ENCODE measurements at regions not wholly inside any gene's neighbourhood (a gene's known extent, or its start where the extent isn't known, plus 50 kb on each side); places are given as distances from the start of the nearest gene placed in this dataset.
"Not testable (repeated sequence)": the region's sequence is repeated elsewhere in the genome, so short reads cannot be mapped to it uniquely, and the experiment has no call there.

DNA sequence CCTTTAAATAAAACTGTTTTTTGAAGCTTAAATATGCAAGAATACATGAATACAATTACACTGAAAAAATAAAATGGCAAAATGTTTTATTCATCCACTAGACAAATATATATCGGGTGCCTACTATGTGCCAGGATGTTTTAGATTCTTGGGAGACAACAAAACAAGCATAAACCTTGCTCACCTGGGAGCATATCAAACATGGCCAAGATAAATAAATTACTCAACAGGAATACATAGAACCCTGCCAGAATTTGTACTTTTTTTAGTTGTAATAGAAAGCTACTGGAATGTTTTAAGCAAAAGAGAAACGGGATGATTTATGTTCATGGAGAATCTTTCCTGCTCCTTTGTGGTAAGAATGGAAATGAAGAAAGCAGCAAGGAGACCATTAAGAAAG, 2358.5 kb upstream of the PCDH20 start:
- Histone ChIP-seq H3K4me3 (peak overlapping the region; percentile 64), H3K36me3 (ENCODE audit: insufficient read depth, low read length) (no peaks in the 10 kb centered on the region), H3K9ac (ENCODE audit: insufficient read length) (no peak overlapping the region), H3K9me3 (ENCODE audit: low read depth, low read length) (no peaks in the 10 kb centered on the region), H3K27ac (no peak overlapping the region; the same call in 1 of the 2 replicates)
- no peak for DNase-seq (ENCODE audit: low read depth, low spot score)
- no peak for TF ChIP-seq FOXP2 (optimal IDR thresholded peaks at IDR 0.05; ENCODE audit: control extremely low read depth, extremely low read length, insufficient read depth)
- no peak for TF ChIP-seq POLR2AphosphoS5 (IDR thresholded peaks at IDR 0.05; ENCODE audit: borderline replicate concordance, low read depth, low read length)
- TF ChIP-seq EZH2 (IDR thresholded peaks at IDR 0.05) = no peak

- Histone ChIP-seq H3K9ac (ENCODE audit: insufficient read length) (no peak overlapping the region), H3K9me3 (ENCODE audit: low read depth, low read length) (no peaks in the 10 kb centered on the region), H3K4me3 (peak overlapping the region; percentile 64), H3K27ac (peak overlapping the region; percentile 47; the same call in 1 of the 2 replicates), H3K36me3 (ENCODE audit: insufficient read depth, low read length) (no peaks in the 10 kb centered on the region)
- TF ChIP-seq EZH2 (IDR thresholded peaks at IDR 0.05) (no peak), POLR2AphosphoS5 (IDR thresholded peaks at IDR 0.05; ENCODE audit: borderline replicate concordance, low read depth, low read length) (no peak; the same call in 1 of the 2 replicates), FOXP2 (optimal IDR thresholded peaks at IDR 0.05; ENCODE audit: control extremely low read depth, extremely low read length, insufficient read depth) (no peak)
- peak; percentile 94 for DNase-seq (ENCODE audit: low read depth, low spot score)
These were observed 2357.8 kb upstream of the PCDH20 start for GRCh38 chr13:63773476-63773875.

- H3K4me3 ChIP-seq; H3K27ac ChIP-seq; DNase-seq (ENCODE audit: low read depth, low spot score); H3K9ac ChIP-seq (ENCODE audit: insufficient read length); H3K9me3 ChIP-seq (ENCODE audit: low read depth, low read length); H3K36me3 ChIP-seq (ENCODE audit: insufficient read depth, low read length): not testable (repeated sequence)
These were observed 2342.0 kb upstream of the PCDH20 start for GRCh38 chr13:63757683-63758082.

DNA sequence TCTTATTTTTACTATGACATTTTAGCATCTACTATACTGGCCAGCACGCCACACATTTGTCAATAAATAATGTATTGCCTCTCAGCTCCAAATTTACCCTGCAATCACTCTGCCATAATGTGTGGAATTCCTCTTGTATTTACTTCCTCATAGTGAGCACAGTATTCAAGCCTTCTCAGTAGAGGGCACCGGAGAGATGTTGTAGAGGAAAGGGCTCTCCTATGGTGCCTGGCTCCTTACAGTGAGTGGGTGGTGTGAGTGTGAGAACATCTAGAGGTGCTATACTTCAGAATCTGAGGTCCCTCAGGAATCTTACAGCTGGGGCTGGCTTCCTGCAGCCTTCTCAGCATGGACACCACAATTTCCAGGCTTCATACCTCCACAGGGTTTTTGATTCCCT, 2334.2 kb upstream of the PCDH20 start:
- H3K9me3 ChIP-seq (ENCODE audit: low read depth, low read length); DNase-seq (ENCODE audit: low read depth, low spot score); H3K36me3 ChIP-seq (ENCODE audit: insufficient read depth, low read length); H3K9ac ChIP-seq (ENCODE audit: insufficient read length); H3K27ac ChIP-seq; H3K4me3 ChIP-seq: not testable (repeated sequence)

DNA sequence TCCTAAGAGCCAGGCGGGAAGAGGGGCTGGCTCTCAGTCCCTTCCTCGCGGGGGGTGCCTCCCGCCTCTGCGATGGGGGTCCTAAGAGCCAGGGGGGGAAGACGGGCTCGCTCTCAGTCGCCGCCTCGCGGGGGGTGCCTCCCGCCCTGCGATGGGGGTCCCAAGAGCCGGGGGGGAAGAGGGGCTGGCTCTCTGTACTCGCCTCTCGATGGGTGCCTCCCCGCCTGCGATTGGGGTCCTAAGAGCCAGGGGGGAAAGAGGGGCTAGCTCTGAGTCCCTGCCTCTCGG, 2326.1 kb upstream of the PCDH20 start:
- not testable (repeated sequence) for H3K36me3 ChIP-seq (ENCODE audit: insufficient read depth, low read length); H3K4me3 ChIP-seq; H3K27ac ChIP-seq; DNase-seq (ENCODE audit: low read depth, low spot score); H3K9me3 ChIP-seq (ENCODE audit: low read depth, low read length); H3K9ac ChIP-seq (ENCODE audit: insufficient read length)

DNA sequence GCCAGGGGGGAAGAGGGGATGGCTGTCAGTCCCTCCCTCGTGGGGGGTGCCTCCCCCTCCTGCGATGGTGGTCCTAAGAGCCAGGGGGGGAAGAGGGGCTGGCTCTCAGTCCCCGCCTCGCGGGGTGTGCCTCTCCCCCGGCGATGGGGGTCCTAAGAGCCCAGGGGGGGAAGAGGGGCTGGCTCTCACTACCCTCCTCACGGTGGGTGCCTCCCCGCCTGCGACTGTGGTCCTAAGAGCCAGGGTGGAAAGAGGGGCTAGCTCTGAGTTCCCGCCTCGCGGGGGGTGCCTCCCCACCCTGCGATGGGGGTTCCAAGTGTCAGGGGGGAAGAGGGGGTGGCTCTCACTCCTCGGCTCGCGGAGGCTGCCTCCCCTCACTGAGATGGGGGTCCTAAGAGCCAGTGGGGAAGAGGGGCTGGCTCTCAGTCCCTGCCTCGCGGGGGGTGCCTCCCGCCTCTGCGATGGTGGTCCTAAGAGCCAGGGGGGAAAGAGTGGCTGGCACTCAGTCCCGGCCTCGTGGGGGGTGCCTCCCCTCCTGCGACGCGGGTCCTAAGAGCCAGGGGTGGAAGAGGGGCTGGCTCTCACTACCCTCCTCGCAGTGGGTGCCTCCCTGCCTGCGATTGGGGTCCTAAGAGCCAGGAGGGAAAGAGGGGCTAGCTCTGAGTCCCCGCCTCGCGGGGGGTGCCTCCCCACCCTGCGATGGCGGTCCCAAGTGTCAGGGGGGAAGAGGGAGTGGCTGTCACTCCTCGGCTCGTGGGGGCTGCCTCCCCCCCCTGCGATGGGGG, 2325.6 kb upstream of the PCDH20 start:
- Histone ChIP-seq H3K9ac (ENCODE audit: insufficient read length) (no peak overlapping the region), H3K4me3 (no peak overlapping the region), H3K27ac (no peak overlapping the region), H3K36me3 (ENCODE audit: insufficient read depth, low read length) (no peaks in the 10 kb centered on the region), H3K9me3 (ENCODE audit: low read depth, low read length) (no peaks in the 10 kb centered on the region)
- TF ChIP-seq EZH2 (IDR thresholded peaks at IDR 0.05) = no peak
- no peak for TF ChIP-seq FOXP2 (optimal IDR thresholded peaks at IDR 0.05; ENCODE audit: control extremely low read depth, extremely low read length, insufficient read depth)
- no peak for TF ChIP-seq POLR2AphosphoS5 (IDR thresholded peaks at IDR 0.05; ENCODE audit: borderline replicate concordance, low read depth, low read length)
- DNase-seq (ENCODE audit: low read depth, low spot score) = no peak

DNA sequence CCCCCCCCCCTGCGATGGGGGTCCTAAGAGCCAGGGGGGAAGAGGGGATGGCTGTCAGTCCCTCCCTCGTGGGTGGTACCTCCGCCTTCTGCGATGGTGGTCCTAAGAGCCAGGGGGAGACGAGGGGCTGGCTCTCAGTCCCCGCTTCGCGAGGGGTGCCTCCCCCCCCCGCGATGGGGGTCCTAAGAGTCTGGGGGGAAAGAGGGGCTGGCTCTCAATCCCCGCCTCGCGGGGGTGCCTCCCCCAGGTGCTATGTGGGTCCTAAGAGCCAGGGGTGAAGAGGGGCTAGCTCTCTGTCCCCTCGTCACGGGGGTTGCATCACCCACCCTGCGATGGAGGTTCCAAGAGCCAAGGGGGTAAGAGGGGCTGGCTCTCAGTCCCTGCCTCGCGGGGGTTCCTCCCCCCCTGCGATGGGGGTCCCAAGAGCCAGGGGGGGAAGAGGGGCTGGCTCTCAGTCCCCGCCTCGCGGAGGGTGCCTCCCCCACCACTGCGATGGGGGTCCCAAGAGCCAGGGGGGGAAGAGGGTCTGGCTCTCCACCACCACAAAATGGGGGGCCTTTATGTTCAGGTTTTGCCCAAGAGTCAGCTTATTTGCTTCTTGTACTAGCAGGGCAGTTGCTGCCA, 2323.6 kb upstream of the PCDH20 start:
- not testable (repeated sequence) for H3K4me3 ChIP-seq; H3K27ac ChIP-seq; H3K9ac ChIP-seq (ENCODE audit: insufficient read length); DNase-seq (ENCODE audit: low read depth, low spot score); H3K9me3 ChIP-seq (ENCODE audit: low read depth, low read length); H3K36me3 ChIP-seq (ENCODE audit: insufficient read depth, low read length)

- DNase-seq (ENCODE audit: low read depth, low spot score) = no peak
- Histone ChIP-seq H3K27ac (no peak overlapping the region), H3K9me3 (ENCODE audit: low read depth, low read length) (no peaks in the 10 kb centered on the region), H3K9ac (ENCODE audit: insufficient read length) (no peak overlapping the region), H3K4me3 (no peak overlapping the region), H3K36me3 (ENCODE audit: insufficient read depth, low read length) (no peaks in the 10 kb centered on the region)
- no peak for TF ChIP-seq FOXP2 (optimal IDR thresholded peaks at IDR 0.05; ENCODE audit: control extremely low read depth, extremely low read length, insufficient read depth)
- no peak for TF ChIP-seq EZH2 (IDR thresholded peaks at IDR 0.05)
- TF ChIP-seq POLR2AphosphoS5 (IDR thresholded peaks at IDR 0.05; ENCODE audit: borderline replicate concordance, low read depth, low read length) = no peak
These were observed 2321.8 kb upstream of the PCDH20 start for GRCh38 chr13:63737418-63737817.

DNA sequence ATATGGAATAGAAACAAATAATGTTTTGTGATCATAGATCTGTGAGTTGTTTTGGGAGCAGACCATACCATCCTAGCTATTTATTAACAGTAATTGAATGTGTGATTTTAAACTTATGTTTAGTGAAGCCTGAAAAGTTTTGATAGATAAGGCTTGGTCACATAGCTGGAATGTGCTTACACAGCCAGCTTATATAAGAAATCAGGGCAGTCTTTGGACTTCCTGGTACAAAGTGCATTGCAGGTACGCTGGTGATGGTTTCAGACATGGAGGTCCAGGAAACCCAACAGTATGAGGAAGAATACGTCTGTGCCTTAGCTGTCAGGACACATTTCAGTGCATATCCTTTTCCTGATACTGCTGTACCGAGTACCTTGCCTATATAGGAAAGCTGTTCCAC, 2316.2 kb upstream of the PCDH20 start:
- no peaks in the 10 kb centered on the region for H3K36me3 ChIP-seq (ENCODE audit: insufficient read depth, low read length)
- DNase-seq (ENCODE audit: low read depth, low spot score) = no peak
- TF ChIP-seq EZH2 (IDR thresholded peaks at IDR 0.05) (no peak), FOXP2 (optimal IDR thresholded peaks at IDR 0.05; ENCODE audit: control extremely low read depth, extremely low read length, insufficient read depth) (no peak), POLR2AphosphoS5 (IDR thresholded peaks at IDR 0.05; ENCODE audit: borderline replicate concordance, low read depth, low read length) (no peak)
- H3K4me3 ChIP-seq = no peak overlapping the region
- H3K27ac ChIP-seq = no peak overlapping the region
- H3K9ac ChIP-seq (ENCODE audit: insufficient read length) = no peak overlapping the region
- H3K9me3 ChIP-seq (ENCODE audit: low read depth, low read length) = no peaks in the 10 kb centered on the region

DNA sequence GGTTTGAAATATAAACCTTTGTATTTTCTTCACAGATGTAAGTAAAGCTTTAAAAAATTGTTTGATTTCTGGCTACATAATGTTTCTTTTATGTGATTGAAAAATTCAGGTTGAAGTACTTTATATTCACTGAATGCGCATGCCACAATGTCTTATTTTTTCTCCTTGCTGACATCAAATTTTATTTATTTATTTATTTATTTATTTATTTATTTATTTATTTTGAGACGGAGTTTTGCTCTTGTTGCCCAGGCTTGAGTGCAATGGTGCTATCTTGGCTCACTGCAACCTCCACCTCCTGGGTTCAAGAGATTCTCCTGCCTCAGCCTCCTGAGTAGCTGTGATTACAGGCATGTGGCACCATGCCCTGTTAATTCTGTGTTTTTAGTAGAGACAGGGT, 2296.5 kb upstream of the PCDH20 start:
- not testable (repeated sequence) for DNase-seq (ENCODE audit: low read depth, low spot score); H3K36me3 ChIP-seq (ENCODE audit: insufficient read depth, low read length); H3K9me3 ChIP-seq (ENCODE audit: low read depth, low read length); H3K27ac ChIP-seq; H3K4me3 ChIP-seq; H3K9ac ChIP-seq (ENCODE audit: insufficient read length)
